HG03442 (cell line): ENCODE measurements at regions not wholly inside any gene's neighbourhood (a gene's known extent, or its start where the extent isn't known, plus 50 kb on each side); places are given as distances from the start of the nearest gene placed in this dataset.

Experiments
- ATAC-seq: cut with Tn5 transposase; IDR thresholded peaks from one replicate; pipeline ENCODE4 v1.9.1; 2021; ENCODE audit warnings: mild to moderate bottlenecking, moderate library complexity; ENCODE audit not compliant: unreplicated experiment

GRCh38 chr3:118541796-118542195, 492.9 kb downstream of the IGSF11 start:
- ATAC-seq = no peak

GRCh38 chr3:118543832-118544231, 490.8 kb downstream of the IGSF11 start:
- no peak for ATAC-seq

GRCh38 chr3:118544458-118544857, 490.2 kb downstream of the IGSF11 start:
- no peak for ATAC-seq

- ATAC-seq = no peak
Observed at GRCh38 chr3:118548434-118548833, 486.2 kb downstream of the IGSF11 start.

- no peak for ATAC-seq
Observed at GRCh38 chr3:118550122-118550521, 484.5 kb downstream of the IGSF11 start.

- no peak for ATAC-seq
Observed at GRCh38 chr3:118550556-118550955, 484.1 kb downstream of the IGSF11 start.

- no peak for ATAC-seq
Observed at GRCh38 chr3:118554148-118554838, 480.4 kb downstream of the IGSF11 start.

- no peak for ATAC-seq
Observed at GRCh38 chr3:118556983-118557382, 477.7 kb downstream of the IGSF11 start.

GRCh38 chr3:118557513-118557912, 477.1 kb downstream of the IGSF11 start:
- no peak for ATAC-seq

GRCh38 chr3:118559286-118559685, 475.4 kb downstream of the IGSF11 start:
- no peak for ATAC-seq

GRCh38 chr3:118564800-118565199, 469.8 kb downstream of the IGSF11 start:
- no peak for ATAC-seq

- no peak for ATAC-seq
Observed at GRCh38 chr3:118573912-118574311, 460.7 kb downstream of the IGSF11 start.

GRCh38 chr3:118577055-118577777, 457.4 kb downstream of the IGSF11 start:
- no peak for ATAC-seq

GRCh38 chr3:118578559-118578958, 456.1 kb downstream of the IGSF11 start:
- no peak for ATAC-seq

- no peak for ATAC-seq
Observed at GRCh38 chr3:118587037-118587741, 447.5 kb downstream of the IGSF11 start.

GRCh38 chr3:118587847-118588246, 446.8 kb downstream of the IGSF11 start:
- no peak for ATAC-seq

- ATAC-seq = no peak
Observed at GRCh38 chr3:118593277-118593670, 441.4 kb downstream of the IGSF11 start.

- no peak for ATAC-seq
Observed at GRCh38 chr3:118597184-118597583, 437.5 kb downstream of the IGSF11 start.

GRCh38 chr3:118607915-118608820, 426.5 kb downstream of the IGSF11 start:
- ATAC-seq = no peak

- ATAC-seq = no peak
Observed at GRCh38 chr3:118618247-118619040, 416.2 kb downstream of the IGSF11 start.
